GM12878 (cell line): ENCODE measurements at regions not wholly inside any gene's neighbourhood (a gene's known extent, or its start where the extent isn't known, plus 50 kb on each side); places are given as distances from the start of the nearest gene placed in this dataset.

ENCODE experiments used
- ATAC-seq: fragments of 200-7000 bp; cut with Tn5 transposase; 3 replicates; pipeline ENCODE4 v1.9.1; 2020; ENCODE audit warnings: mild to moderate bottlenecking, moderate library complexity
- BruUV-seq: library from RNA; stranded (reverse); fragments of 400-500 nt; replicated peaks from 2 replicates; lab custom pipeline; 2021; lab: Mats Ljungman, UMichigan
- CTCF ChIA-PET: fragments of 300-600 bp; sonication (Branson Sonifier 250); formaldehyde crosslinking; extraction: SDS; loops from one replicate; lab custom pipeline; 2021; ENCODE audit warnings: inconsistent platforms; lab: Yijun Ruan, JAX
- POLR2A ChIA-PET: fragments of 350-600 bp; formaldehyde crosslinking; extraction: SDS; loops from one replicate; lab custom pipeline; 2021; ENCODE audit warnings: inconsistent platforms; lab: Charles Lee
- RAD21 ChIA-PET: fragments of 300-600 bp; sonication (Branson Sonifier 250); formaldehyde crosslinking; loops from one replicate; lab custom pipeline; 2023; ENCODE audit warnings: antibody characterized with exemption; ENCODE audit not compliant: unreplicated experiment; lab: Charles Lee
- SMC1A ChIA-PET: fragments of 300-600 bp; sonication (Branson Sonifier 250); formaldehyde crosslinking; loops from one replicate; lab custom pipeline; 2023; ENCODE audit not compliant: unreplicated experiment, uncharacterized antibody; lab: Charles Lee
- DNase-seq: peaks from one replicate; pipeline ENCODE4 v3.0.0-alpha.2; 2011; ENCODE audit warnings: low read depth, low spot score
- FAIRE-seq: peaks from 3 replicates; lab custom pipeline; 2011; peaks lifted over from hg19 to GRCh38; lab: Jason Lieb, UNC
- H2AFZ ChIP-seq: 2 replicates; pipeline ENCODE4 v1.6.0; 2011; ENCODE audit warnings: low read depth, low read length, control low read depth; ENCODE audit not compliant: control insufficient read depth
- H3K27ac ChIP-seq: 2 replicates; pipeline ENCODE4 v1.5.1; 2011; ENCODE audit warnings: control low read depth; ENCODE audit not compliant: control insufficient read depth, insufficient read depth
- H3K27me3 ChIP-seq, 2 experiments: replicated peaks in 1 of 2; 2 replicates each; pipeline versions ENCODE4 v1.6.0 to v1.6.1; 2011; ENCODE audit warnings: low read length in 1 of 2; ENCODE audit not compliant: control insufficient read depth in 2 of 2, insufficient read depth in 2 of 2
- H3K36me3 ChIP-seq, 2 experiments: 2 replicates each; pipeline ENCODE4 v1.5.1; 2011; ENCODE audit warnings: low read length in 1 of 2; ENCODE audit not compliant: control insufficient read depth in 2 of 2, insufficient read depth in 2 of 2
- H3K4me1 ChIP-seq: 2 replicates; pipeline ENCODE4 v1.6.1; 2011; ENCODE audit warnings: mild to moderate bottlenecking, low read length, moderate library complexity, mixed read lengths; ENCODE audit not compliant: control insufficient read depth, insufficient read depth
- H3K4me2 ChIP-seq: 2 replicates; pipeline ENCODE4 v1.6.0; 2011; ENCODE audit warnings: control low read depth; ENCODE audit not compliant: control insufficient read depth, insufficient read depth
- H3K4me3 ChIP-seq: fragments of 200-600 bp; sonication (generic); 2 replicates; pipeline ENCODE4 v1.5.1; 2016
- H3K79me2 ChIP-seq: 2 replicates; pipeline ENCODE4 v1.6.0; 2011; ENCODE audit warnings: low read length; ENCODE audit not compliant: control insufficient read depth, insufficient read depth
- H3K9ac ChIP-seq: 2 replicates; pipeline ENCODE4 v1.8.0; 2011; ENCODE audit warnings: low read length, control low read depth, mixed read lengths; ENCODE audit not compliant: control insufficient read depth, insufficient read depth
- H3K9me3 ChIP-seq: replicated peaks from 3 replicates; pipeline ENCODE4 v1.5.1; 2011; ENCODE audit warnings: mild to moderate bottlenecking, low read length; ENCODE audit not compliant: control insufficient read depth, insufficient read depth
- H4K20me1 ChIP-seq: 2 replicates; pipeline ENCODE4 v1.6.0; 2011; ENCODE audit not compliant: control insufficient read depth, insufficient read depth
- ATF7 ChIP-seq: fragments of 450-650 bp; IDR thresholded peaks from 2 replicates; pipeline ENCODE4 v1.6.1; 2016; ENCODE audit warnings: low read depth, mild to moderate bottlenecking
- BCL11A ChIP-seq: IDR thresholded peaks from 2 replicates; pipeline ENCODE4 v1.6.1; 2011; ENCODE audit warnings: low read depth, low read length
- CBX3 ChIP-seq: fragments of 200-600 bp; sonication (generic); IDR thresholded peaks from 2 replicates; pipeline ENCODE4 v1.6.1; 2016; ENCODE audit warnings: low read depth, borderline replicate concordance
- CHD2 ChIP-seq: IDR thresholded peaks from 2 replicates; pipeline ENCODE4 v1.6.1; 2011; ENCODE audit warnings: low read depth, low read length, improper control_type of control experiment, borderline replicate concordance
- NBN ChIP-seq: fragments of 450-650 bp; IDR thresholded peaks from 2 replicates; pipeline ENCODE4 v1.6.1; 2016
- NFIC ChIP-seq: IDR thresholded peaks from 2 replicates; pipeline ENCODE4 v1.6.1; 2012; ENCODE audit warnings: low read depth, mild to moderate bottlenecking, inconsistent platforms, low read length, moderate library complexity
- SRF ChIP-seq, 2 experiments: IDR thresholded peaks; 2 replicates each; pipeline ENCODE4 v1.6.1; 2011; ENCODE audit warnings: low read depth in 2 of 2, low read length in 2 of 2, mild to moderate bottlenecking in 1 of 2, moderate library complexity in 1 of 2
- SUPT20H ChIP-seq: IDR thresholded peaks from 2 replicates; pipeline ENCODE4 v1.6.1; 2011; ENCODE audit warnings: low read depth, mild to moderate bottlenecking, low read length, moderate library complexity, borderline replicate concordance; ENCODE audit not compliant: control insufficient read depth
- TCF3 ChIP-seq: IDR thresholded peaks from 2 replicates; pipeline ENCODE4 v1.6.1; 2012; ENCODE audit warnings: low read depth, mild to moderate bottlenecking, low read length, borderline replicate concordance; ENCODE audit not compliant: insufficient read depth
- WRNIP1 ChIP-seq: IDR thresholded peaks from 2 replicates; pipeline ENCODE4 v1.6.1; 2011; ENCODE audit warnings: low read depth, low read length, improper control_type of control experiment, borderline replicate concordance
- YBX1 ChIP-seq: fragments of 450-650 bp; IDR thresholded peaks from 2 replicates; pipeline ENCODE4 v1.6.1; 2016; ENCODE audit warnings: antibody characterized with exemption
- ZZZ3 ChIP-seq: IDR thresholded peaks from 2 replicates; pipeline ENCODE4 v1.6.1; 2011; ENCODE audit warnings: low read depth; ENCODE audit not compliant: control insufficient read depth, insufficient read length
- WGBS: methylation state at CpG from one replicate; pipeline ENCODE4 v1.1.6; 2016; ENCODE audit warnings: low lambda C conversion rate; ENCODE audit not compliant: insufficient replicate concordance, insufficient coverage; ENCODE audit errors: missing lambda C conversion rate; 5-methylcytosine and 5-hydroxymethylcytosine counted together
- in situ Hi-C: fragments of 300-500 bp; cut with MboI; formaldehyde crosslinking; loops from 9 replicates; pipeline ENCODE4 v1.14.3; 2018; ENCODE audit warnings: mixed read lengths
- intact Hi-C: fragments of 100-400 bp; cut with micrococcal nuclease; formaldehyde crosslinking; loops from one replicate; pipeline ENCODE4 v1.14.2; 2022; ENCODE audit not compliant: unreplicated experiment
- TF ChIP-seq, protein P1 (sequence below): fragments of 450-650 bp; IDR thresholded peaks from 2 replicates; pipeline ENCODE4 v1.6.1; 2016; ENCODE audit warnings: mild to moderate bottlenecking
- TF ChIP-seq, protein P2 (sequence below): fragments of 150-350 bp; IDR thresholded peaks from 2 replicates; pipeline ENCODE4 v1.6.1; 2016; ENCODE audit warnings: low read depth, low read length
- TF ChIP-seq, protein P3 (sequence below): fragments of 450-650 bp; formaldehyde crosslinking; IDR thresholded peaks from 2 replicates; pipeline ENCODE4 v1.4.0; 2020; ENCODE audit warnings: mild to moderate bottlenecking, moderate library complexity
- TF ChIP-seq, protein P4 (sequence below): fragments of 450-650 bp; IDR thresholded peaks from 2 replicates; pipeline ENCODE4 v1.6.1; 2014; ENCODE audit warnings: mild to moderate bottlenecking

DNA sequence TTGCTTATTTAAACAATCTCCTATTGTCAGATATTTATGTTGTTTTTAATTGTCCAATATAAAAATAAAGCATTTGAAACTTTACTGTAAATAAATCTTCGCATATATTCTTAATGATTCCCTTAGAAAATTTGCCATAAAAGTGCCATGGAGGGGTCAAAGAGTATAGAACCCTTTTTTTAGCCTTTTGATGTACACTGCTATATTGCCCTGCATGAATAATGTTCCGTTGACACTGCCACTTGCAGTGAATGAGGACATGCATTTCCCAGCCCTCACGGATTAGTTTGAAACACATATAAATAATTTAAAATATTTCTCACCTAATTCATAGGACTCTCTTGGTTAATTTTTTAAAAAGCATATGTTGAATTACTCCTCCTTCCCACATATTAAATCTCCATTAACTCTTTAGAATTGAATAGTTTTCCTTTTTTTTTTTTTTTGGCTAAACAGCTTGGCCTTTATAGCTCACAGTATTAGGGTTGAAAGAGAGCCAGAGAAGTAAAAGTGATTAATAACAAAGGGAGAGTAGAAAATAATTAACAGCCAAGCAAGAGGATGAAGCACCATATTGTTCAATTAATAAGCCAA, 129.8 kb upstream of the SGCD start:
- Histone ChIP-seq H3K4me1 (no peaks in the 10 kb centered on the region), H3K9me3 (no peaks in the 10 kb centered on the region), H3K27me3 (no peaks in the 10 kb centered on the region), H3K79me2 (no peaks in the 10 kb centered on the region), H3K4me3 (no peak overlapping the region), H3K27ac (no peak overlapping the region), H3K4me2 (no peak overlapping the region), H3K9ac (no peak overlapping the region)
- RAD21 ChIA-PET: no interaction called here
- SMC1A ChIA-PET: no interaction called here
- ATAC-seq (no peak), FAIRE-seq (no peak)
- TF ChIP-seq WRNIP1 (no peak), CBX3 (no peak), CHD2 (no peak), YBX1 (no peak), SRF (IDR thresholded peaks at IDR 0.05; ENCODE audit: low read depth in 2 of 2, low read length in 2 of 2) (no peak), NFIC (no peak), ATF7 (no peak), SUPT20H (no peak), NBN (no peak), BCL11A (no peak), ZZZ3 (no peak), TCF3 (no peak)
- TF ChIP-seq, protein P1, sequence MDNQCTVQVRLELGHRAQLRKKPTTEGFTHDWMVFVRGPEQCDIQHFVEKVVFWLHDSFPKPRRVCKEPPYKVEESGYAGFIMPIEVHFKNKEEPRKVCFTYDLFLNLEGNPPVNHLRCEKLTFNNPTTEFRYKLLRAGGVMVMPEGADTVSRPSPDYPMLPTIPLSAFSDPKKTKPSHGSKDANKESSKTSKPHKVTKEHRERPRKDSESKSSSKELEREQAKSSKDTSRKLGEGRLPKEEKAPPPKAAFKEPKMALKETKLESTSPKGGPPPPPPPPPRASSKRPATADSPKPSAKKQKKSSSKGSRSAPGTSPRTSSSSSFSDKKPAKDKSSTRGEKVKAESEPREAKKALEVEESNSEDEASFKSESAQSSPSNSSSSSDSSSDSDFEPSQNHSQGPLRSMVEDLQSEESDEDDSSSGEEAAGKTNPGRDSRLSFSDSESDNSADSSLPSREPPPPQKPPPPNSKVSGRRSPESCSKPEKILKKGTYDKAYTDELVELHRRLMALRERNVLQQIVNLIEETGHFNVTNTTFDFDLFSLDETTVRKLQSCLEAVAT: no peak
- TF ChIP-seq, protein P2, sequence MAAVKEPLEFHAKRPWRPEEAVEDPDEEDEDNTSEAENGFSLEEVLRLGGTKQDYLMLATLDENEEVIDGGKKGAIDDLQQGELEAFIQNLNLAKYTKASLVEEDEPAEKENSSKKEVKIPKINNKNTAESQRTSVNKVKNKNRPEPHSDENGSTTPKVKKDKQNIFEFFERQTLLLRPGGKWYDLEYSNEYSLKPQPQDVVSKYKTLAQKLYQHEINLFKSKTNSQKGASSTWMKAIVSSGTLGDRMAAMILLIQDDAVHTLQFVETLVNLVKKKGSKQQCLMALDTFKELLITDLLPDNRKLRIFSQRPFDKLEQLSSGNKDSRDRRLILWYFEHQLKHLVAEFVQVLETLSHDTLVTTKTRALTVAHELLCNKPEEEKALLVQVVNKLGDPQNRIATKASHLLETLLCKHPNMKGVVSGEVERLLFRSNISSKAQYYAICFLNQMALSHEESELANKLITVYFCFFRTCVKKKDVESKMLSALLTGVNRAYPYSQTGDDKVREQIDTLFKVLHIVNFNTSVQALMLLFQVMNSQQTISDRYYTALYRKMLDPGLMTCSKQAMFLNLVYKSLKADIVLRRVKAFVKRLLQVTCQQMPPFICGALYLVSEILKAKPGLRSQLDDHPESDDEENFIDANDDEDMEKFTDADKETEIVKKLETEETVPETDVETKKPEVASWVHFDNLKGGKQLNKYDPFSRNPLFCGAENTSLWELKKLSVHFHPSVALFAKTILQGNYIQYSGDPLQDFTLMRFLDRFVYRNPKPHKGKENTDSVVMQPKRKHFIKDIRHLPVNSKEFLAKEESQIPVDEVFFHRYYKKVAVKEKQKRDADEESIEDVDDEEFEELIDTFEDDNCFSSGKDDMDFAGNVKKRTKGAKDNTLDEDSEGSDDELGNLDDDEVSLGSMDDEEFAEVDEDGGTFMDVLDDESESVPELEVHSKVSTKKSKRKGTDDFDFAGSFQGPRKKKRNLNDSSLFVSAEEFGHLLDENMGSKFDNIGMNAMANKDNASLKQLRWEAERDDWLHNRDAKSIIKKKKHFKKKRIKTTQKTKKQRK: no peak
- TF ChIP-seq, protein P3, sequence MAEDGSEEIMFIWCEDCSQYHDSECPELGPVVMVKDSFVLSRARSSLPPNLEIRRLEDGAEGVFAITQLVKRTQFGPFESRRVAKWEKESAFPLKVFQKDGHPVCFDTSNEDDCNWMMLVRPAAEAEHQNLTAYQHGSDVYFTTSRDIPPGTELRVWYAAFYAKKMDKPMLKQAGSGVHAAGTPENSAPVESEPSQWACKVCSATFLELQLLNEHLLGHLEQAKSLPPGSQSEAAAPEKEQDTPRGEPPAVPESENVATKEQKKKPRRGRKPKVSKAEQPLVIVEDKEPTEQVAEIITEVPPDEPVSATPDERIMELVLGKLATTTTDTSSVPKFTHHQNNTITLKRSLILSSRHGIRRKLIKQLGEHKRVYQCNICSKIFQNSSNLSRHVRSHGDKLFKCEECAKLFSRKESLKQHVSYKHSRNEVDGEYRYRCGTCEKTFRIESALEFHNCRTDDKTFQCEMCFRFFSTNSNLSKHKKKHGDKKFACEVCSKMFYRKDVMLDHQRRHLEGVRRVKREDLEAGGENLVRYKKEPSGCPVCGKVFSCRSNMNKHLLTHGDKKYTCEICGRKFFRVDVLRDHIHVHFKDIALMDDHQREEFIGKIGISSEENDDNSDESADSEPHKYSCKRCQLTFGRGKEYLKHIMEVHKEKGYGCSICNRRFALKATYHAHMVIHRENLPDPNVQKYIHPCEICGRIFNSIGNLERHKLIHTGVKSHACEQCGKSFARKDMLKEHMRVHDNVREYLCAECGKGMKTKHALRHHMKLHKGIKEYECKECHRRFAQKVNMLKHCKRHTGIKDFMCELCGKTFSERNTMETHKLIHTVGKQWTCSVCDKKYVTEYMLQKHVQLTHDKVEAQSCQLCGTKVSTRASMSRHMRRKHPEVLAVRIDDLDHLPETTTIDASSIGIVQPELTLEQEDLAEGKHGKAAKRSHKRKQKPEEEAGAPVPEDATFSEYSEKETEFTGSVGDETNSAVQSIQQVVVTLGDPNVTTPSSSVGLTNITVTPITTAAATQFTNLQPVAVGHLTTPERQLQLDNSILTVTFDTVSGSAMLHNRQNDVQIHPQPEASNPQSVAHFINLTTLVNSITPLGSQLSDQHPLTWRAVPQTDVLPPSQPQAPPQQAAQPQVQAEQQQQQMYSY (CRISPR knock-in tag): no peak
- TF ChIP-seq, protein P4, sequence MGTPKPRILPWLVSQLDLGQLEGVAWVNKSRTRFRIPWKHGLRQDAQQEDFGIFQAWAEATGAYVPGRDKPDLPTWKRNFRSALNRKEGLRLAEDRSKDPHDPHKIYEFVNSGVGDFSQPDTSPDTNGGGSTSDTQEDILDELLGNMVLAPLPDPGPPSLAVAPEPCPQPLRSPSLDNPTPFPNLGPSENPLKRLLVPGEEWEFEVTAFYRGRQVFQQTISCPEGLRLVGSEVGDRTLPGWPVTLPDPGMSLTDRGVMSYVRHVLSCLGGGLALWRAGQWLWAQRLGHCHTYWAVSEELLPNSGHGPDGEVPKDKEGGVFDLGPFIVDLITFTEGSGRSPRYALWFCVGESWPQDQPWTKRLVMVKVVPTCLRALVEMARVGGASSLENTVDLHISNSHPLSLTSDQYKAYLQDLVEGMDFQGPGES: no peak
- TF ChIP-seq, all 136 proteins: peak for 0
- in situ Hi-C loops (no loop called here), intact Hi-C loops (no loop called here)
- Histone ChIP-seq H4K20me1 (no peaks in the 10 kb centered on the region), H3K36me3 (no peaks in the 10 kb centered on the region), H2AFZ (no peak overlapping the region)
- no peak for DNase-seq
- POLR2A ChIA-PET: no interaction called here
- CTCF ChIA-PET: no interaction called here
- 7% methylated on average over 3 of the region's 3 CpGs for WGBS
- BruUV-seq: no TSS peak
